ENCODE measurements at regions not wholly inside any gene's neighbourhood (a gene's known extent, or its start where the extent isn't known, plus 50 kb on each side); places are given as distances from the start of the nearest gene placed in this dataset.
A peak's percentile ranks its signal among the peaks of the same experiment; 100 is the strongest.

DNA sequence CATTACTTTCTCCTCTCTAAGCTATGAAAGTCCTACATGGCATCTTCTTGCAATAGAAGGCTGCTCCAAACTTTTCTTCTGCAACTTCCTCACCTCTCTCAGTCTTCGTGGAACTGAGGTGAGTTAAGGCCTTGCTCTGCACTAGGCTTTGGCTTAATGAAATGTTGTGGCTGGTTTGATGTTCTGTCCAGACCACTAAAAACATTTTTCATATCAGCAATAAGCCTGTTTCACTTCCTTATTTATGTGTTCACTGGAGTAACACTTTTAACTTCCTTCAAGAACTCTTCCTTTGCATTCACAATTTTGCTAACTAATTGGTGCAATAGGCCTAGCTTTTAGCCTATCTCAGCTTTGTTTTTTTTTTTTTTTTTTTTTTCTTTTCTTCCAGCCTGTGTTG, 335.3 kb upstream of the NECTIN3 start:
- H3K4me3 Mint-ChIP-seq (ENCODE audit: low read depth, unreplicated experiment): no peak overlapping the region
- peaks cover 16% of the 10 kb centered on the region for H3K4me1 Mint-ChIP-seq (ENCODE audit: low read depth, unreplicated experiment)
- no peak for TF ChIP-seq CTCF (IDR thresholded peaks at IDR 0.05; ENCODE audit: unreplicated experiment)
- no peaks in the 10 kb centered on the region for H3K9me3 Mint-ChIP-seq (ENCODE audit: low read depth, unreplicated experiment)
- CTCF ChIA-PET: interaction anchor here (0.7 kb wide), 1 partner anchor 534 kb away, joined by 8 read pairs; no protein-coding TSS in a partner anchor
- BruUV-seq (replicated peaks): no TSS peak
- intact Hi-C loops (cut with micrococcal nuclease; ENCODE audit: unreplicated experiment): no loop called here
- DNase-seq: no peak
- H3K36me3 Mint-ChIP-seq (ENCODE audit: insufficient read depth, unreplicated experiment): no peaks in the 10 kb centered on the region
- H3K27ac Mint-ChIP-seq (ENCODE audit: unreplicated experiment): no peak overlapping the region
- H3K27me3 Mint-ChIP-seq (ENCODE audit: unreplicated experiment): no peaks in the 10 kb centered on the region

- Mint-ChIP-seq H3K27me3 (ENCODE audit: unreplicated experiment) (no peaks in the 10 kb centered on the region), H3K27ac (ENCODE audit: unreplicated experiment) (no peak overlapping the region), H3K36me3 (ENCODE audit: insufficient read depth, unreplicated experiment) (no peaks in the 10 kb centered on the region), H3K9me3 (ENCODE audit: low read depth, unreplicated experiment) (no peaks in the 10 kb centered on the region), H3K4me3 (ENCODE audit: low read depth, unreplicated experiment) (no peak overlapping the region), H3K4me1 (ENCODE audit: low read depth, unreplicated experiment) (peaks cover 33% of the 10 kb centered on the region)
- no peak for TF ChIP-seq CTCF (IDR thresholded peaks at IDR 0.05; ENCODE audit: unreplicated experiment)
- no TSS peak for BruUV-seq (replicated peaks)
- intact Hi-C loops (cut with micrococcal nuclease; ENCODE audit: unreplicated experiment): no loop called here
- DNase-seq: no peak
- CTCF ChIA-PET: interaction anchor here (0.7 kb wide), 1 partner anchor 196 kb away, joined by 3 read pairs; no protein-coding TSS in a partner anchor
Observed at GRCh38 chr3:110738531-110738930, 333.1 kb upstream of the NECTIN3 start.

DNA sequence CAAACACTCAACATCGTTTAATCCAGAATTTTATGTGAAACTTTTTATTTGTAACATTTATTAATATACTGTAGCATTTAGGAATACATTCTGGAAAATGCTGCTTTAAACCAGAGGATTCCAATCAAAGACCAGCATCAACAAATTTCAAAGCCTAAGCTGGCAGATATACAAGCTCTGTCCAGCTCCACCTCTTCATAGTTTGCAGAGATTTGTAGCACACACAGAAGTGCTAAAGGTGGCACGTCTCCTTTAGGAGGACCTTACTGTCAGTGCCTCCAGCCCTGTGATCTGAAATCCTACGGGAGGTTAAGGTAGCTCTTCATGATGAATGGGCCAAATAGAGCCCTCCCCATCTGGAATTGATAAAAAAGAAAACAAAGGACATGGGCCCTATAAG, 329.7 kb upstream of the NECTIN3 start:
- Mint-ChIP-seq H3K4me1 (ENCODE audit: low read depth, unreplicated experiment) (peaks cover 22% of the 10 kb centered on the region), H3K9me3 (ENCODE audit: low read depth, unreplicated experiment) (no peaks in the 10 kb centered on the region), H3K4me3 (ENCODE audit: low read depth, unreplicated experiment) (no peak overlapping the region), H3K27me3 (ENCODE audit: unreplicated experiment) (no peaks in the 10 kb centered on the region), H3K36me3 (ENCODE audit: insufficient read depth, unreplicated experiment) (no peaks in the 10 kb centered on the region), H3K27ac (ENCODE audit: unreplicated experiment) (no peak overlapping the region)
- DNase-seq: no peak
- intact Hi-C loops (cut with micrococcal nuclease; ENCODE audit: unreplicated experiment): loop anchor here (10.0 kb wide), 1 partner anchor 333 kb away; the partner anchor contains the start of gene NECTIN3
- TF ChIP-seq CTCF (IDR thresholded peaks at IDR 0.05; ENCODE audit: unreplicated experiment): no peak
- BruUV-seq (replicated peaks): no TSS peak
- CTCF ChIA-PET: no interaction called here

- no peaks in the 10 kb centered on the region for H3K9me3 Mint-ChIP-seq (ENCODE audit: low read depth, unreplicated experiment)
- H3K4me3 Mint-ChIP-seq (ENCODE audit: low read depth, unreplicated experiment): peak overlapping the region; percentile 10
- H3K27ac Mint-ChIP-seq (ENCODE audit: unreplicated experiment): peak overlapping the region; percentile 14
- H3K36me3 Mint-ChIP-seq (ENCODE audit: insufficient read depth, unreplicated experiment): no peaks in the 10 kb centered on the region
- no TSS peak for BruUV-seq (replicated peaks)
- CTCF ChIA-PET: interaction anchor here (0.9 to 1.1 kb wide), 6 partner anchors 10 to 455 kb away, joined by 3 to 5 read pairs (median 4); no protein-coding TSS in a partner anchor
- peak; percentile 30 for DNase-seq
- no peak for TF ChIP-seq CTCF (IDR thresholded peaks at IDR 0.05; ENCODE audit: unreplicated experiment)
- intact Hi-C loops (cut with micrococcal nuclease; ENCODE audit: unreplicated experiment): loop anchor here (10.0 kb wide), 1 partner anchor 332 kb away; the partner anchor contains the start of gene NECTIN3
- peaks cover 22% of the 10 kb centered on the region for H3K4me1 Mint-ChIP-seq (ENCODE audit: low read depth, unreplicated experiment)
- H3K27me3 Mint-ChIP-seq (ENCODE audit: unreplicated experiment): no peaks in the 10 kb centered on the region
Observed at GRCh38 chr3:110743202-110743601, 328.4 kb upstream of the NECTIN3 start.

All from Calu3 (cell line).